IMR-90 (cell line): ENCODE measurements at regions not wholly inside any gene's neighbourhood (a gene's known extent, or its start where the extent isn't known, plus 50 kb on each side); places are given as distances from the start of the nearest gene placed in this dataset.

Experiments used
- ATAC-seq: fragments of 200-7000 bp; cut with Tn5 transposase; 2 replicates; pipeline ENCODE4 v1.9.1; 2020; ENCODE audit warnings: low read depth, mild to moderate bottlenecking, moderate library complexity
- BruUV-seq: library from RNA; stranded (reverse); fragments of 400-500 nt; replicated peaks from 2 replicates; lab custom pipeline; 2021; lab: Mats Ljungman, UMichigan
- CTCF ChIA-PET: fragments of 300-600 bp; formaldehyde crosslinking; extraction: SDS; loops from one replicate; lab custom pipeline; 2021; ENCODE audit warnings: antibody characterized with exemption; lab: Yijun Ruan, JAX
- POLR2A ChIA-PET: fragments of 300-600 bp; sonication (Branson Sonifier 250); formaldehyde crosslinking; loops from one replicate; lab custom pipeline; 2022; ENCODE audit warnings: antibody characterized with exemption; ENCODE audit not compliant: unreplicated experiment; lab: Charles Lee
- DNase-seq: peaks from one replicate; pipeline ENCODE4 v3.0.0; 2013
- H2AFZ ChIP-seq: replicated peaks from 2 replicates; pipeline ENCODE3; 2013; ENCODE audit warnings: low read length, mild to moderate bottlenecking; ENCODE audit not compliant: poor library complexity
- H2AK5ac ChIP-seq: 2 replicates; pipeline ENCODE4 v1.6.1; 2013; ENCODE audit warnings: low read depth, low read length, inconsistent platforms
- H2AK9ac ChIP-seq: replicated peaks from 2 replicates; pipeline ENCODE3; 2013; ENCODE audit warnings: mild to moderate bottlenecking, low read depth, low read length, moderate library complexity; ENCODE audit not compliant: poor library complexity
- H2BK120ac ChIP-seq: 2 replicates; pipeline ENCODE4 v1.6.1; 2013; ENCODE audit warnings: low read depth, low read length, inconsistent platforms
- H2BK15ac ChIP-seq: 3 replicates; pipeline ENCODE4 v1.6.1; 2013; ENCODE audit warnings: low read depth, low read length, inconsistent platforms
- H2BK20ac ChIP-seq: 2 replicates; pipeline ENCODE4 v1.6.1; 2013; ENCODE audit warnings: low read depth, mild to moderate bottlenecking, inconsistent platforms, low read length, moderate library complexity
- H2BK5ac ChIP-seq: 2 replicates; pipeline ENCODE4 v1.6.1; 2013; ENCODE audit warnings: mild to moderate bottlenecking, low read depth, low read length, inconsistent platforms; ENCODE audit not compliant: poor library complexity, severe bottlenecking
- H3K14ac ChIP-seq: replicated peaks from 2 replicates; pipeline ENCODE4 v1.6.1; 2013; ENCODE audit warnings: low read depth, low read length, inconsistent platforms
- H3K18ac ChIP-seq: 2 replicates; pipeline ENCODE4 v1.6.1; 2013; ENCODE audit warnings: low read depth, low read length, control low read depth
- H3K23ac ChIP-seq: 2 replicates; pipeline ENCODE4 v1.6.1; 2013; ENCODE audit warnings: low read depth, low read length, inconsistent platforms
- H3K27ac ChIP-seq: 2 replicates; pipeline ENCODE4 v1.5.1; 2013; ENCODE audit warnings: mild to moderate bottlenecking, control low read depth, low read length; ENCODE audit not compliant: insufficient read depth
- H3K27me3 ChIP-seq: 2 replicates; pipeline ENCODE4 v1.6.1; 2013; ENCODE audit warnings: low read length; ENCODE audit not compliant: control insufficient read depth, insufficient read depth
- H3K36me3 ChIP-seq: 2 replicates; pipeline ENCODE4 v1.6.1; 2013; ENCODE audit warnings: low read length, mixed read lengths; ENCODE audit not compliant: control insufficient read depth, insufficient read depth
- H3K4ac ChIP-seq: 2 replicates; pipeline ENCODE4 v1.6.1; 2013; ENCODE audit warnings: low read depth, low read length, inconsistent platforms
- H3K4me1 ChIP-seq: 2 replicates; pipeline ENCODE4 v1.6.1; 2013; ENCODE audit warnings: low read length, mixed read lengths; ENCODE audit not compliant: control insufficient read depth, insufficient read depth
- H3K4me2 ChIP-seq: 2 replicates; pipeline ENCODE4 v1.6.1; 2013; ENCODE audit warnings: low read depth, mild to moderate bottlenecking, control low read depth, low read length, moderate library complexity
- H3K4me3 ChIP-seq: 2 replicates; pipeline ENCODE4 v1.5.1; 2013; ENCODE audit warnings: low read depth, mild to moderate bottlenecking, control low read depth, low read length, moderate library complexity; ENCODE audit not compliant: insufficient read depth
- H3K56ac ChIP-seq: 2 replicates; pipeline ENCODE4 v1.6.1; 2013; ENCODE audit warnings: low read length, inconsistent platforms; ENCODE audit not compliant: insufficient read depth; ENCODE audit errors: extremely low read depth
- H3K79me1 ChIP-seq, 2 experiments: 2 replicates each; pipeline ENCODE4 v1.6.1; 2013; ENCODE audit warnings: low read length in 2 of 2, inconsistent platforms in 1 of 2, low read depth in 1 of 2
- H3K9ac ChIP-seq: 2 replicates; pipeline ENCODE4 v1.6.1; 2013; ENCODE audit warnings: low read depth, low read length, control low read depth
- H3K9me1 ChIP-seq: 2 replicates; pipeline ENCODE4 v1.6.1; 2013; ENCODE audit warnings: low read length, inconsistent platforms; ENCODE audit not compliant: insufficient read depth
- H3K9me3 ChIP-seq: 2 replicates; pipeline ENCODE4 v1.6.1; 2013; ENCODE audit warnings: low read length; ENCODE audit not compliant: control insufficient read depth, insufficient read depth
- H4K20me1 ChIP-seq: 2 replicates; pipeline ENCODE4 v1.6.1; 2013; ENCODE audit warnings: low read length, inconsistent platforms; ENCODE audit not compliant: insufficient read depth
- H4K5ac ChIP-seq: 2 replicates; pipeline ENCODE4 v1.6.1; 2013; ENCODE audit warnings: mild to moderate bottlenecking, low read depth, low read length, control low read depth
- H4K8ac ChIP-seq, 2 experiments: 2 replicates each; pipeline ENCODE4 v1.6.1; 2013; ENCODE audit warnings: low read depth in 2 of 2, low read length in 2 of 2, control low read depth in 1 of 2, inconsistent platforms in 1 of 2
- H4K91ac ChIP-seq: 2 replicates; pipeline ENCODE4 v1.6.1; 2013; ENCODE audit warnings: low read depth, low read length, inconsistent platforms; ENCODE audit not compliant: insufficient read depth
- RAD21 ChIP-seq: IDR thresholded peaks from 2 replicates; pipeline ENCODE4 v1.6.1; 2012; ENCODE audit warnings: low read length, improper control_type of control experiment
- SMC3 ChIP-seq: fragments of 150-350 bp; IDR thresholded peaks from 2 replicates; pipeline ENCODE4 v1.6.1; 2016; ENCODE audit warnings: low read depth, mild to moderate bottlenecking, antibody characterized with exemption, low read length, moderate library complexity
- WGBS, 2 experiments: methylation state at CpG; one replicate each; pipeline versions ENCODE4 v1.1.5 to v1.1.7; 2013; ENCODE audit warnings: missing lambda C conversion rate in 2 of 2; ENCODE audit not compliant: insufficient read length in 1 of 2; ENCODE audit errors: extremely low coverage in 2 of 2; 5-methylcytosine and 5-hydroxymethylcytosine counted together
- dilution Hi-C: fragments of 300-500 bp; cut with HindIII; formaldehyde crosslinking; loops from one replicate; pipeline ENCODE4 v1.14.3; 2018; ENCODE audit warnings: low sequenced_read_pairs; ENCODE audit not compliant: unreplicated experiment
- in situ Hi-C: fragments of 300-500 bp; cut with MboI; formaldehyde crosslinking; loops from 3 replicates; pipeline ENCODE4 v1.14.3; 2019; ENCODE audit warnings: low sequenced_read_pairs, inconsistent platforms, mixed read lengths
- intact Hi-C: fragments of 100-400 bp; cut with micrococcal nuclease; formaldehyde crosslinking; loops from 2 replicates; pipeline ENCODE4 v1.10.0; 2022

DNA sequence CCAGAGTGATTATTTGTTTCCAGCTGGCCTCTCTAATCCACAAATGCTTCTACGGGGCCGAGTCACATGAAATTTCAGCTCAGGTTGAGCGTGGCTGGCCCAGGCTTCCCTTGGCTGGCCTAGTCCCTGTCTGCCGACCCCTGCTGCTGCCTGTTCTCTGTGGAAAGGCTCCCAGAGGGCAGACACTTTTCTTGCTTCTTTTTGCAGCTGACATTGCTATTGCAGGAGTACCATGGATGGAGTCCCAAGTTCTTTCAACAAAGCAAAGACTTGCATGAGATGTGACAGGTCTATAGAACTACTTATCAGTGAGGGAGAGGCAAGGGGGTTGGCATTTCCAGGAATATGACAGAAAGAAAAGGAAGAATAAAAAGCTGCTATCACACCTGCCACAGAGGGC lies 287.4 kb upstream of the ARRDC3 start:
- H3K4me2 ChIP-seq, result no peak overlapping the region
- no peaks in the 10 kb centered on the region for H3K4me1 ChIP-seq
- intact Hi-C loops (no loop called here), dilution Hi-C loops (no loop called here), in situ Hi-C loops (no loop called here)
- H2BK5ac ChIP-seq, result no peak overlapping the region
- ATAC-seq (no peak), DNase-seq (no peak)
- H2BK20ac ChIP-seq, result no peak overlapping the region
- no peaks in the 10 kb centered on the region for H4K20me1 ChIP-seq
- H3K9me3 ChIP-seq, result no peaks in the 10 kb centered on the region
- WGBS, 2 experiments, result 0% methylated on average over 1 of the region's 4 CpGs; no CpG with 5 or more reads in 1 of the 2 experiments
- H2AK9ac ChIP-seq, result no peak overlapping the region
- no peak overlapping the region for H3K23ac ChIP-seq
- no peak for TF ChIP-seq RAD21
- no peak for TF ChIP-seq SMC3
- H3K9ac ChIP-seq, result no peak overlapping the region
- no peak overlapping the region for H2AFZ ChIP-seq
- H3K4me3 ChIP-seq, result no peak overlapping the region
- H4K91ac ChIP-seq, result no peak overlapping the region
- H2AK5ac ChIP-seq, result no peak overlapping the region
- no peaks in the 10 kb centered on the region for H3K36me3 ChIP-seq
- no peaks in the 10 kb centered on the region for H3K27me3 ChIP-seq
- no peak overlapping the region for H2BK15ac ChIP-seq
- no peak overlapping the region for H2BK120ac ChIP-seq
- no peak overlapping the region for H3K56ac ChIP-seq
- no peak overlapping the region for H3K27ac ChIP-seq
- POLR2A ChIA-PET, result no interaction called here
- H3K14ac ChIP-seq, result no peak overlapping the region
- no peaks in the 10 kb centered on the region for H3K9me1 ChIP-seq
- no peaks in the 10 kb centered on the region for H3K79me1 ChIP-seq
- no peak overlapping the region for H4K8ac ChIP-seq
- H3K18ac ChIP-seq, result no peak overlapping the region
- H4K5ac ChIP-seq, result no peak overlapping the region
- BruUV-seq, result no TSS peak
- no peak overlapping the region for H3K4ac ChIP-seq
- CTCF ChIA-PET, result no interaction called here
